Keratinocyte (primary cell): ENCODE measurements at regions not wholly inside any gene's neighbourhood (a gene's known extent, or its start where the extent isn't known, plus 50 kb on each side); places are given as distances from the start of the nearest gene placed in this dataset.

Experiments
- DNase-seq: peaks from one replicate; pipeline ENCODE4 v3.0.0-alpha.2; 2011; ENCODE audit warnings: low read depth, missing footprints, low spot score
- FAIRE-seq: peaks from 2 replicates; lab custom pipeline; 2011; peaks lifted over from hg19 to GRCh38; lab: Jason Lieb, UNC
- H2AFZ ChIP-seq: 2 replicates; pipeline ENCODE4 v1.6.0; 2012; ENCODE audit warnings: low read length, control low read depth, inconsistent platforms; ENCODE audit not compliant: control insufficient read depth
- H3K27ac ChIP-seq: 2 replicates; pipeline ENCODE4 v1.5.1; 2011; ENCODE audit warnings: low read length; ENCODE audit not compliant: control insufficient read depth, insufficient read depth
- H3K27me3 ChIP-seq: 3 replicates; pipeline ENCODE4 v1.6.0; 2011; ENCODE audit warnings: low read length; ENCODE audit not compliant: control insufficient read depth, insufficient read depth; ENCODE audit errors: extremely low read depth
- H3K36me3 ChIP-seq, 2 experiments: 2 replicates in 1 of 2; 3 replicates in 1 of 2; pipeline ENCODE4 v1.5.1; 2011; ENCODE audit warnings: low read length in 2 of 2, mild to moderate bottlenecking in 1 of 2; ENCODE audit not compliant: control insufficient read depth in 2 of 2, insufficient read depth in 2 of 2; ENCODE audit errors: extremely low read depth in 1 of 2
- H3K4me1 ChIP-seq: 3 replicates; pipeline ENCODE4 v1.5.1; 2011; ENCODE audit warnings: low read length; ENCODE audit not compliant: control insufficient read depth, insufficient read depth; ENCODE audit errors: extremely low read depth
- H3K4me2 ChIP-seq: 3 replicates; pipeline ENCODE4 v1.6.0; 2011; ENCODE audit warnings: low read depth, low read length; ENCODE audit not compliant: control insufficient read depth, insufficient read depth; ENCODE audit errors: extremely low read depth
- H3K4me3 ChIP-seq, 3 experiments: fragments of 200-600 bp in 1 of 3; sonication (generic) in 1 of 3; 2 replicates in 2 of 3; 3 replicates in 1 of 3; pipeline ENCODE4 v1.5.1; 2011 to 2016; ENCODE audit warnings: low read length in 3 of 3, mild to moderate bottlenecking in 3 of 3, control low read depth in 2 of 3, inconsistent platforms in 1 of 3, low read depth in 1 of 3, mixed read lengths in 1 of 3, mixed run types in 1 of 3, moderate library complexity in 1 of 3; ENCODE audit not compliant: control insufficient read depth in 2 of 3, insufficient read depth in 2 of 3; ENCODE audit errors: extremely low read depth in 1 of 3
- H3K79me2 ChIP-seq: 2 replicates; pipeline ENCODE4 v1.6.0; 2012; ENCODE audit warnings: low read length; ENCODE audit not compliant: control insufficient read depth, insufficient read depth
- H3K9ac ChIP-seq: 3 replicates; pipeline ENCODE4 v1.6.0; 2011; ENCODE audit warnings: low read length; ENCODE audit not compliant: control insufficient read depth, insufficient read depth; ENCODE audit errors: extremely low read depth
- H3K9me1 ChIP-seq: 3 replicates; pipeline ENCODE4 v1.6.0; 2011; ENCODE audit warnings: low read length; ENCODE audit not compliant: control insufficient read depth, insufficient read depth; ENCODE audit errors: extremely low read depth
- H3K9me3 ChIP-seq: 2 replicates; pipeline ENCODE4 v1.5.1; 2012; ENCODE audit warnings: low read depth, low read length; ENCODE audit not compliant: control insufficient read depth
- H4K20me1 ChIP-seq: 3 replicates; pipeline ENCODE4 v1.6.0; 2011; ENCODE audit warnings: low read length; ENCODE audit not compliant: control insufficient read depth, insufficient read depth; ENCODE audit errors: extremely low read depth
- EZH2 ChIP-seq: IDR thresholded peaks from one replicate; pipeline ENCODE4 v1.6.1; 2012; ENCODE audit warnings: inconsistent platforms, mild to moderate bottlenecking, low read length, moderate library complexity
- dilution Hi-C: fragments of 300-500 bp; cut with MboI; formaldehyde crosslinking; loops from one replicate; pipeline ENCODE4 v1.7.0; 2020; ENCODE audit warnings: low sequenced_read_pairs; ENCODE audit not compliant: extremely low pct_ligation_motif_present
- TF ChIP-seq, protein P1 (sequence below), 3 experiments: IDR thresholded peaks in 1 of 3; conservative IDR thresholded peaks in 1 of 3; optimal IDR thresholded peaks in 1 of 3; 2 replicates in 2 of 3; 3 replicates in 1 of 3; pipeline versions ENCODE3 to v1.5.1; 2011; ENCODE audit warnings: low read length in 3 of 3, mild to moderate bottlenecking in 3 of 3, moderate library complexity in 2 of 3, control low read depth in 1 of 3, inconsistent platforms in 1 of 3; ENCODE audit not compliant: insufficient read depth in 2 of 3; ENCODE audit errors: extremely low read depth in 1 of 3

DNA sequence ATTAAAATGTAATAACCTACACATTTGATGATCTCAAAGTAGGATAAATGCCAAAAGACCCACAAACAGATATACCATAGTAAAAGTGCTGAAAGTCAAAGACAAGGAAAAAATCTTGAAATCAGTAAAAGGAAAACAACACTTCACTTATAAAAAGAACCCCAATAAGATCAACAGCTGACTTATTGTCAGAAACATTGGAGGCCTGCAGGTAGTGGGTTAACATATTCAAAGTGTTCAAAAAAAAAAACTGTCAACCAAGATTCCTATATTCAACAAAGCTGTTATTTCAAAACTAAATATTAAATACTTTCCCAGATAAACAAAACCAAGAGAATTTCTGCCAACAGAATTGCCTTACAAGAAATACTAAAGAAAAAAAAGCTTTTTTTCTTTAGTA, 347.1 kb downstream of the GUCY2F start:
- dilution Hi-C loops, result no loop called here
- Histone ChIP-seq H3K4me2 (no peak overlapping the region), H3K9me3 (no peaks in the 10 kb centered on the region), H4K20me1 (no peaks in the 10 kb centered on the region), H3K27me3 (no peaks in the 10 kb centered on the region), H2AFZ (no peak overlapping the region), H3K4me3 (no peak overlapping the region), H3K4me1 (no peaks in the 10 kb centered on the region), H3K9ac (no peak overlapping the region), H3K27ac (no peak overlapping the region), H3K79me2 (no peaks in the 10 kb centered on the region), H3K36me3 (no peaks in the 10 kb centered on the region), H3K9me1 (no peaks in the 10 kb centered on the region)
- TF ChIP-seq, protein P1, sequence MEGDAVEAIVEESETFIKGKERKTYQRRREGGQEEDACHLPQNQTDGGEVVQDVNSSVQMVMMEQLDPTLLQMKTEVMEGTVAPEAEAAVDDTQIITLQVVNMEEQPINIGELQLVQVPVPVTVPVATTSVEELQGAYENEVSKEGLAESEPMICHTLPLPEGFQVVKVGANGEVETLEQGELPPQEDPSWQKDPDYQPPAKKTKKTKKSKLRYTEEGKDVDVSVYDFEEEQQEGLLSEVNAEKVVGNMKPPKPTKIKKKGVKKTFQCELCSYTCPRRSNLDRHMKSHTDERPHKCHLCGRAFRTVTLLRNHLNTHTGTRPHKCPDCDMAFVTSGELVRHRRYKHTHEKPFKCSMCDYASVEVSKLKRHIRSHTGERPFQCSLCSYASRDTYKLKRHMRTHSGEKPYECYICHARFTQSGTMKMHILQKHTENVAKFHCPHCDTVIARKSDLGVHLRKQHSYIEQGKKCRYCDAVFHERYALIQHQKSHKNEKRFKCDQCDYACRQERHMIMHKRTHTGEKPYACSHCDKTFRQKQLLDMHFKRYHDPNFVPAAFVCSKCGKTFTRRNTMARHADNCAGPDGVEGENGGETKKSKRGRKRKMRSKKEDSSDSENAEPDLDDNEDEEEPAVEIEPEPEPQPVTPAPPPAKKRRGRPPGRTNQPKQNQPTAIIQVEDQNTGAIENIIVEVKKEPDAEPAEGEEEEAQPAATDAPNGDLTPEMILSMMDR (optimal IDR thresholded peaks at IDR 0.05 in 1 of 3, IDR thresholded peaks at IDR 0.05 in 1 of 3, conservative IDR thresholded peaks at IDR 0.05 in 1 of 3; ENCODE audit: extremely low read depth in 1 of 3, insufficient read depth in 2 of 3, low read length in 3 of 3), result no peak
- TF ChIP-seq EZH2, result no peak
- DNase-seq, result no peak
- no peak for FAIRE-seq

GRCh38 chrX:109125304-109125703, 356.6 kb downstream of the GUCY2F start:
- Histone ChIP-seq H2AFZ (no peak overlapping the region), H4K20me1 (no peaks in the 10 kb centered on the region), H3K27ac (no peak overlapping the region), H3K9me1 (no peaks in the 10 kb centered on the region), H3K4me3 (no peak overlapping the region), H3K9me3 (no peaks in the 10 kb centered on the region), H3K27me3 (no peaks in the 10 kb centered on the region), H3K4me2 (no peak overlapping the region), H3K79me2 (no peaks in the 10 kb centered on the region), H3K4me1 (no peaks in the 10 kb centered on the region), H3K9ac (no peak overlapping the region), H3K36me3 (no peaks in the 10 kb centered on the region)
- dilution Hi-C loops, result no loop called here
- FAIRE-seq (no peak), DNase-seq (no peak)
- no peak for TF ChIP-seq EZH2
- TF ChIP-seq, protein P1 (optimal IDR thresholded peaks at IDR 0.05 in 1 of 3, IDR thresholded peaks at IDR 0.05 in 1 of 3, conservative IDR thresholded peaks at IDR 0.05 in 1 of 3; ENCODE audit: extremely low read depth in 1 of 3, insufficient read depth in 2 of 3, low read length in 3 of 3), result no peak
